ENCODE measurements at regions not wholly inside any gene's neighbourhood (a gene's known extent, or its start where the extent isn't known, plus 50 kb on each side); places are given as distances from the start of the nearest gene placed in this dataset.
"Not testable (repeated sequence)": the region's sequence is repeated elsewhere in the genome, so short reads cannot be mapped to it uniquely, and the experiment has no call there.

- TF ChIP-seq CTCF (conservative IDR thresholded peaks at IDR 0.05 in 1 of 2, IDR thresholded peaks at IDR 0.05 in 1 of 2; ENCODE audit: extremely low read depth in 1 of 2, insufficient read depth in 1 of 2, low read depth in 1 of 2, low read length in 2 of 2); EZH2 (IDR thresholded peaks at IDR 0.05; ENCODE audit: borderline replicate concordance, low read length): not testable (repeated sequence)
Observed at GRCh38 chr18:71303743-71304142, 1014.9 kb downstream of the SOCS6 start.

Measured in mammary epithelial cell (primary cell).